ENCODE measurements at regions not wholly inside any gene's neighbourhood (a gene's known extent, or its start where the extent isn't known, plus 50 kb on each side); places are given as distances from the start of the nearest gene placed in this dataset.

DNA sequence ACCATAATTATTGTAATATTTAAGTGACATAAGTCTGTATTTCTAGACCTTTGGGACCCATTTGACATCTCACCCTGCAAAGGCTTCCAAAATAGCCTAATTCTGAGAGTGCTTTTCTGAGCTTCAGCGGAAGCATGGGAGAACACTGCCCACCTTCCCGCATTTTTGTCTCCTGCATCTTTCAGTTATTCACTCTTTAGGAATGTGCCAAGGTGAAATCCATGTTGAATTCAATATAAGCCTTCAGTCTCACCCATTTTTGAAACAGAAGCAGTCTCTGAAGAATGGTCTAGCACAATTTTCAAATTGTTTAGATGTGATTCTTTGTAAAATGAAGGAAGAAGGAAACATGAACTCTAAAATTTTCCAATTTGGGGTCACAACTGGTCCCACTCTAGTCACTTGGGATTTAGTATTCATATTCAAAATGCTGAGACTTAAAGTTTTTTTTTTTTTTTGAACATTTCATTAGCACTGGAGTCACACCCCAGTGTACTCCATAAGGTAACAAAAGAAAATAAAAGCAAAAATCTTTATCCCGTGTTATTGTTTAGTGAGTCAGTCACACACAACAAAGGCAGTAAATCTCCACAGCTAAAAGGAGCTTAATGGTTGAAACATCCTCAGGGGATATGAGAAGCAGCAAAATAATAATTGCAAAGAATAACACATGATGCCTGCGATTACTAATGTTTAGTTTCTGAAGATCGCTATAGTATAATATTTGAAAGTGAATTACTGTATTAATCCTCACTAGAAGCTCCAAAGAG is 479.9 kb upstream of the BTBD3 start:
- H3K4me1 ChIP-seq (ENCODE audit: low read depth, poor library complexity, severe bottlenecking): no peaks in the 10 kb centered on the region
- no peaks in the 10 kb centered on the region for H3K79me2 ChIP-seq (ENCODE audit: insufficient read depth, low read depth)
- no peak for TF ChIP-seq CTCF (conservative IDR thresholded peaks at IDR 0.05; ENCODE audit: low read depth, low read length)
- no peak overlapping the region for H3K4me3 ChIP-seq (IDR thresholded peaks at IDR 0.05; ENCODE audit: insufficient read depth, low read depth, low read length)
- H4K20me1 ChIP-seq (ENCODE audit: insufficient read depth): no peaks in the 10 kb centered on the region
- no peak overlapping the region for H2AFZ ChIP-seq (ENCODE audit: low read depth)
- no peaks in the 10 kb centered on the region for H3K36me3 ChIP-seq (ENCODE audit: insufficient read depth)
- no peak overlapping the region for H3K9ac ChIP-seq
- no peak overlapping the region for H3K27ac ChIP-seq
- H3K4me2 ChIP-seq: no peak overlapping the region
- H3K27me3 ChIP-seq (ENCODE audit: insufficient read depth, low read depth): no peaks in the 10 kb centered on the region

DNA sequence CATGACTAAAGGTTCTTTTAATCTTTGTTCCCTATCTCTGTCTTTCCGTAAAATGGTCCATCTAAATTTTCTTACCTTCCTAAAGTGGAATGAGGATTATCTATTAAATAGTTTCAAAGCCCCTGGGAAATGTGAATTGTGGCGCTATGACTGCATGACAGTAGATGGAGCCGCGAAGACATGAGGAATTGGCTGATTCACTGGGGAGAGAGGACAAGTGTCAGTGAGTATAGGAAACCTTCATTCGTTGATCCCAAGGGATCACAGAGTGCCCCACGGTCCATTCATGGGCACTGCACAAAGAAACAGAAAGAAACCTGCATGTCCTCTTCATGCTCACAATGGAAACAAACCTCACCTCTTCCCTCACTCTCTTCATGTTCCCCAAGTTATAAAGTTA is 479.3 kb upstream of the BTBD3 start:
- no peak overlapping the region for H3K4me3 ChIP-seq (IDR thresholded peaks at IDR 0.05; ENCODE audit: insufficient read depth, low read depth, low read length)
- no peak overlapping the region for H3K4me2 ChIP-seq
- H3K36me3 ChIP-seq (ENCODE audit: insufficient read depth): no peaks in the 10 kb centered on the region
- H3K27ac ChIP-seq: no peak overlapping the region
- H3K79me2 ChIP-seq (ENCODE audit: insufficient read depth, low read depth): no peaks in the 10 kb centered on the region
- H3K27me3 ChIP-seq (ENCODE audit: insufficient read depth, low read depth): no peaks in the 10 kb centered on the region
- no peak overlapping the region for H3K9ac ChIP-seq
- no peak overlapping the region for H2AFZ ChIP-seq (ENCODE audit: low read depth)
- no peaks in the 10 kb centered on the region for H4K20me1 ChIP-seq (ENCODE audit: insufficient read depth)
- TF ChIP-seq CTCF (conservative IDR thresholded peaks at IDR 0.05; ENCODE audit: low read depth, low read length): no peak
- no peaks in the 10 kb centered on the region for H3K4me1 ChIP-seq (ENCODE audit: low read depth, poor library complexity, severe bottlenecking)

- H3K9ac ChIP-seq: no peak overlapping the region
- no peaks in the 10 kb centered on the region for H3K4me1 ChIP-seq (ENCODE audit: low read depth, poor library complexity, severe bottlenecking)
- no peak overlapping the region for H2AFZ ChIP-seq (ENCODE audit: low read depth)
- H3K79me2 ChIP-seq (ENCODE audit: insufficient read depth, low read depth): no peaks in the 10 kb centered on the region
- H3K27ac ChIP-seq: no peak overlapping the region
- no peak overlapping the region for H3K4me2 ChIP-seq
- TF ChIP-seq CTCF (conservative IDR thresholded peaks at IDR 0.05; ENCODE audit: low read depth, low read length): no peak
- no peaks in the 10 kb centered on the region for H3K36me3 ChIP-seq (ENCODE audit: insufficient read depth)
- no peaks in the 10 kb centered on the region for H4K20me1 ChIP-seq (ENCODE audit: insufficient read depth)
- no peaks in the 10 kb centered on the region for H3K27me3 ChIP-seq (ENCODE audit: insufficient read depth, low read depth)
- no peak overlapping the region for H3K4me3 ChIP-seq (IDR thresholded peaks at IDR 0.05; ENCODE audit: insufficient read depth, low read depth, low read length)
Measured at GRCh38 chr20:11443382-11444119, 474.1 kb upstream of the BTBD3 start.

- Histone ChIP-seq H2AFZ (ENCODE audit: low read depth) (no peak overlapping the region), H4K20me1 (ENCODE audit: insufficient read depth) (no peaks in the 10 kb centered on the region), H3K4me1 (ENCODE audit: low read depth, poor library complexity, severe bottlenecking) (no peaks in the 10 kb centered on the region), H3K79me2 (ENCODE audit: insufficient read depth, low read depth) (no peaks in the 10 kb centered on the region), H3K9ac (no peak overlapping the region), H3K27ac (no peak overlapping the region), H3K4me2 (no peak overlapping the region), H3K4me3 (IDR thresholded peaks at IDR 0.05; ENCODE audit: insufficient read depth, low read depth, low read length) (no peak overlapping the region), H3K27me3 (ENCODE audit: insufficient read depth, low read depth) (no peaks in the 10 kb centered on the region), H3K36me3 (ENCODE audit: insufficient read depth) (no peaks in the 10 kb centered on the region)
- TF ChIP-seq CTCF (conservative IDR thresholded peaks at IDR 0.05; ENCODE audit: low read depth, low read length): no peak
Measured at GRCh38 chr20:11445161-11445560, 472.5 kb upstream of the BTBD3 start.

Measured in KMS-11 (cell line).